NCI-H1436 treated with DMSO at 0.1 percent for 48 hours (cell line): ENCODE measurements at regions not wholly inside any gene's neighbourhood (a gene's known extent, or its start where the extent isn't known, plus 50 kb on each side); places are given as distances from the start of the nearest gene placed in this dataset.
"Not testable (repeated sequence)": the region's sequence is repeated elsewhere in the genome, so short reads cannot be mapped to it uniquely, and the experiment has no call there.

ENCODE experiments used
- DNase-seq: peaks from one replicate; lab custom pipeline; 2025; lab: John Stamatoyannopoulos, UW

GRCh38 chr4:66837279-66837922, 707.9 kb downstream of the CENPC start:
- DNase-seq: no peak

GRCh38 chr4:66829310-66829709, 716.0 kb downstream of the CENPC start:
- no peak for DNase-seq

- DNase-seq: no peak
Measured at GRCh38 chr4:66820681-66821080, 724.6 kb downstream of the CENPC start.

GRCh38 chr4:66814277-66814676, 731.0 kb downstream of the CENPC start:
- no peak for DNase-seq

- DNase-seq: no peak
Measured at GRCh38 chr4:66805582-66805981, 739.7 kb downstream of the CENPC start.

GRCh38 chr4:66804979-66805378, 740.3 kb downstream of the CENPC start:
- no peak for DNase-seq

- DNase-seq: no peak
Measured at GRCh38 chr4:66797608-66798007, 747.7 kb downstream of the CENPC start.

GRCh38 chr4:66795724-66796123, 749.6 kb downstream of the CENPC start:
- no peak for DNase-seq

GRCh38 chr4:66794390-66795034, 750.8 kb downstream of the CENPC start:
- DNase-seq: no peak

GRCh38 chr4:66791686-66792085, 753.6 kb downstream of the CENPC start:
- no peak for DNase-seq

- DNase-seq: no peak
Measured at GRCh38 chr4:66785479-66785878, 759.8 kb downstream of the CENPC start.

- not testable (repeated sequence) for DNase-seq
Measured at GRCh38 chr4:66782751-66783150, 762.6 kb downstream of the CENPC start.

- DNase-seq: no peak
Measured at GRCh38 chr4:66777097-66777496, 768.2 kb downstream of the CENPC start.

- DNase-seq: no peak
Measured at GRCh38 chr4:66769441-66769840, 775.9 kb downstream of the CENPC start.

GRCh38 chr4:66767442-66767841, 777.9 kb downstream of the CENPC start:
- no peak for DNase-seq

- DNase-seq: no peak
Measured at GRCh38 chr4:66766557-66766956, 778.7 kb downstream of the CENPC start.

GRCh38 chr4:66750273-66750672, 795.0 kb downstream of the CENPC start:
- DNase-seq: no peak

- DNase-seq: not testable (repeated sequence)
Measured at GRCh38 chr4:66746918-66747317, 798.4 kb downstream of the CENPC start.

- DNase-seq: no peak
Measured at GRCh38 chr4:66741081-66741480, 804.2 kb downstream of the CENPC start.

GRCh38 chr4:66736606-66737005, 808.7 kb downstream of the CENPC start:
- no peak for DNase-seq

GRCh38 chr4:66728280-66728679, 817.0 kb downstream of the CENPC start:
- DNase-seq: no peak

- DNase-seq: not testable (repeated sequence)
Measured at GRCh38 chr4:66712301-66712921, 832.9 kb downstream of the CENPC start.

GRCh38 chr4:66704243-66704642, 841.1 kb downstream of the CENPC start:
- DNase-seq: no peak
